ENCODE measurements at regions not wholly inside any gene's neighbourhood (a gene's known extent, or its start where the extent isn't known, plus 50 kb on each side); places are given as distances from the start of the nearest gene placed in this dataset.

- no peak for DNase-seq
These were observed 144.3 kb upstream of the MTAP start for GRCh38 chr9:21657966-21658667.

GRCh38 chr9:21660976-21661375 lies 141.5 kb upstream of the MTAP start:
- DNase-seq, result no peak

GRCh38 chr9:21661626-21662025 lies 140.8 kb upstream of the MTAP start:
- DNase-seq, result no peak

GRCh38 chr9:21668516-21668915 lies 133.9 kb upstream of the MTAP start:
- peak in 53 of 58 donors; percentile 2 to 86 (median 53) for DNase-seq

GRCh38 chr9:21669701-21670100 lies 132.7 kb upstream of the MTAP start:
- DNase-seq, result no peak

DNA sequence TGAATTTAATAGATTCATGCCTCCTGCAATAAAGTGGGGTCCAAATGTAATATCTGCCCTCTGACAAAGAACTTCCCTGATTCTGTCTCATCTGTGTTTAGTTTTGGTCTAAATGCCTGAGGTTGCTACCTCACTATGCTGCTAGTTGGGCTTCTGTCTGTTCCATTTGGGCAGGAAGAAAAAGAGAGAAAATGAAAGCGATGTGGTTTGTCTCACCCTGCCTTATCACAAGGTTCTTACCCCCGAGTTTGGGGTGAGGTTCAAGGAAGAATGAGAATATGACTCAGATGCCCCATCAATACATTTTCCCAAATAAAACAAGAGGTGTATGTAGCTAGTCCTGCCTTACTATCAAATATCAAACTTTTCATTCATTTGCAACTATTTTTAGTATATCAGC lies 132.1 kb upstream of the MTAP start:
- DNase-seq, result no peak

- no peak for DNase-seq
These were observed 130.3 kb upstream of the MTAP start for GRCh38 chr9:21672140-21672539.

DNA sequence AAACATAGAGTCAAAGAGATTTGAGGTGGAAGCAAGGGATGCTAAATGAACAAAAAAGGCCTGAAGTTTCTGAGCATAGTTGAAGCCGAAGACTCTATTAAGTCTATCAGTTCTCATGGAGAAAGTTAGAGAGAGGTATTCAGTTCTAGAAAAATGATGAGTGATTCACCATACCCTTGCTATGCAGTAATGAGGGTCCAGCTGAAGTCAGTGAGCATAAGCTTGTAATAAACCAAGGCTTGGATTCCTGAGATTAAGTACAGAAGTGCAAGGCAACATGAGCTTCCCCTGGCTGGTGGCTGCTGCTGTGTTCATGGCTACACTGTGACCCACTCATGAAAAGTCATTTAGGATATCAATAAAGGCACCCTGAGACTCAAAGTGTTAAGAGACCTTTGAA lies 129.7 kb upstream of the MTAP start:
- no peak for DNase-seq

- no peak for DNase-seq
These were observed 127.5 kb upstream of the MTAP start for GRCh38 chr9:21674894-21675293.

DNA sequence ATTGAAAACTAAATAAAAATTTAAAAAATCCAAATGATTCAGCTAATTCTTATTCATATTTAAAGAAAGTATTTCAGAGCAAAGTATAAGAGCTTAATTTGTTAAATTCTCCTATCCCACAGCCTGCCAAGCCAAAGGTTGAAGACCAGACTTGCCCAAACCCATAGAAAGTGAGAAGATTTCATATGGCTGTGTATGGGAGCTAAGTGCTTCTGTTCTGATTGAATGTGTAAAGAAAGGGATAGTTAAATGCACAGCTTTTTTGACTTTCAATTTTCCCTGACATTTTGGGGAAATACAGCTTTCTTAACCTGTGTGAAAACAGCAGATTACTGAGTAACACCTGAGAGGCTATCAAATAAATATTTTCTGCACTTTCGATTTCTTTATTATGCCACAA lies 125.0 kb upstream of the MTAP start:
- no peak for DNase-seq

DNA sequence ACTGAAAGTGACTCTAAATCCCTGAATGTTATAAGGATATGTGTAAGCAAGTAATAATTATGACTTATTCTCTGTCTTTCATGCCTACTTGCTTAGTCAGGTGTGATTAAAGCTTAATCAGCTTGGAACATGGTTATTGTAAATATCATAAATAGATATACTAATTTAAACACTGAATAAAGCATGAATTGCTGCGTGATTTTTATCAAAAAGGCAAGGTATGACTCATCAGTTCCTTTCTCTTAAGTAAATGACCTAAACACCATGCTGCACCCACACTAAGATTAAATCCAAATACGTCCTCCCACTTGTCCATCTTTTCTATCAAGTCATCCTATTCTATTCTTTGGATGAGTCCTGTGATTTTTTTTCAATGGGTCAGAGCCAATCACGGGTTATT lies 124.6 kb upstream of the MTAP start:
- no peak for DNase-seq

DNA sequence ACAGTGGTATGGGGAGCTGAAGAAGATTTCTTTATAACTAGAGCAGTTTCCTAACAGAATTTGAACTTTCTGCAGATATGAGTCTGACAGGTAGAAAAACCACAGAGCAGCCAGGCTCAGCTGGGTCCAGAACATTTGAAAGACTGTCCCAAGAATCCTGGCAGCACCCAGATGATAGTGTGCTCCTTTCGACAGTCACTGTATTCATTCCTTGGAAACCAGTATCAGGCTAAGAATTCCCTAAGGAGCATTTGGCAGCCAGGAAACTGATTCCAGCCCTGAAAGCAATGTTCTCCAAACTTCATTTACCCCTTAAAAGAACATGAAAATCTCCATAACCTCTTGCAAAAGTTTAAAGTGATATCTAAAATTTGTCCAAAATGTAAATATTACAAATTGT lies 123.0 kb upstream of the MTAP start:
- no peak for DNase-seq

DNA sequence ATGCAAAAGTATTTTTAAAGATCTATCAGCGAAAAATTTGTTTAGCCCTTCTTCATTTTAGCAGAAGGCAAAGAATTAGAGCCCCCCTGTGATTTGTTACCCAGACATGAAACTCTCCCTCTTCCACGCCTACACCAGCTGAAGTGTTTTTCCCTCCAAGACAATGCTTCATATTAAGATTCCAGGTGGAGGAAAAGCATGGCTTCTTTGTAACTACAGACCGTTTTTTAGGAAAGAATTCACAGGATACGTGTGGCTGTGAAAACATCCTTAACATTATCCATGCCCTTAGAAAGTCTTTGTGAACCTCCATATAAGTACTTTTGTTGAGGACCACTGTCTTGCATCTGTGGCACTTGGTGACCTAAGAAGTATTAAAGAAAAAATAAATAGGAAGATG lies 121.8 kb upstream of the MTAP start:
- DNase-seq, result no peak

- DNase-seq, result no peak
These were observed 120.8 kb upstream of the MTAP start for GRCh38 chr9:21681641-21682040.

- DNase-seq, result no peak
These were observed 120.1 kb upstream of the MTAP start for GRCh38 chr9:21682381-21682780.

- no peak for DNase-seq
These were observed 119.5 kb upstream of the MTAP start for GRCh38 chr9:21682981-21683380.

DNA sequence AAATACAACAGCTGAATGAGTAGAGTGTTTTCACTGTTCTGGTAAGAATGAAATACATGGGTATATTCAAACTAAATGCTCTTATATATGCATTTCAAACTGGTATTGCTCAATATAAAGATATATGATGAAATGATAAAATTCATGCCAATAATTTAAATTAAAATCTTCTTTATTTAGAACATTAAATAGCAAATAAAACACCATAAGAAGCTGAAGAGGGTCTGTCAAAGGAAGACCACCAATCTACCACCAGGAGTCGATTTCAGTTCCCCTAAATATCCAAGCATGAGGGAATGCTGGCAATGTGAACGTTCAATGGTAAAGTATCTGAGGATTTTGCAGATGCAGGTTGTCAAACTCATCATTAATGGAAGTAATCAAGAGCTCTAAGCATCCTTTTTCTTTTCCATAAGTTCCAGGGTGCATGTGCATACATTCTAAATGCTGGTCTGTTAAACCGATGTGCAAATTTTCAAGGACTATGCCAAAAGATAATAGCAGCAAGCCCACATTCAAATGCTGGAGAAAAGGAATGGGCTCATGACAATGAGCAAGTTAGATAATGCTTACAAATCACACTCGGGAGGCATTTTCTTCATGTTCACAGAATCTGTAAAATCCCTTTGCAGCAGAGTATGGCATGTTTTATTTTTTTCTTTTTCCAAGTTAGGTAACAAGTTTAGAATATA lies 118.8 kb upstream of the MTAP start:
- no peak for DNase-seq

DNA sequence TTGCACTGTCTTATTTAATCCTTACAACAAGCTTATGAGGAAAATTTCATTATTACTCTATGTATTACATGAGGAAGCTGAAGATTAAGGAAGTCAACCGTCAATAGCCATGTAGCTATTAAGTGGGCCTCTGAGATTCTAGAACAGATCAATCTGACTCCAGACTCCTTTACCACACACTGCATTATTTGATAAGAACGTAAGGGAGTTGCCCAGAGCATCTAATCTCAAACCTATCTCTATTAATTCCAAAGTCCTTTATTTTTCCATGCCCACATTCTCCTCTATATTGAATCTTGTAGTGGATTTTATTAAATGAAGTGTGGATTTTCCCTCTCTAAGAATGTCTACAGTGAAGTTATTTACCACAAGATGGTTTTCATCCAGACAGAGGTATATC lies 118.2 kb upstream of the MTAP start:
- DNase-seq, result no peak

GRCh38 chr9:21684831-21685362 lies 117.5 kb upstream of the MTAP start:
- DNase-seq, result no peak

- no peak for DNase-seq
These were observed 116.9 kb upstream of the MTAP start for GRCh38 chr9:21685502-21685901.

DNA sequence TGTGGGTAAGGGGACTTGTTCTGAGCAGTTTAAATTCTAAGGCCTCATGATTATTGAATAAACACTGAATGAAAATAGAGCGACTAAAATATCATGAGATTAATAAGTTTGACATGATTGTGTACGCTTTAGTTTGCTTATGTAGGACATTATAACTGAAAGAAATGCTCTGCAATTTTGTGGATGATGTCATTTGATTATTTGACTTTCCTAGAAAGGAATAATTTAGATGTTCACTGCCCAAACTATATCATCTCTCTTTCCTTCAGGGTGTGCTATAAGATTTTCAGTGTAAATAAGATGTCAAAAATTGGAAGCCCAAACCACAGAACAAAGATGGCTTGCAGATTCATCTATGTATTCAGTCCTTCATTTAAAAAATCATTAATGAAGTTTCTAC lies 115.7 kb upstream of the MTAP start:
- DNase-seq, result no peak

GRCh38 chr9:21687351-21687750 lies 115.1 kb upstream of the MTAP start:
- DNase-seq, result no peak

All from anterior cingulate cortex (tissue), 58 donors.